Right forelimb (tissue), 1 donor: ENCODE measurements at regions not wholly inside any gene's neighbourhood (a gene's known extent, or its start where the extent isn't known, plus 50 kb on each side); places are given as distances from the start of the nearest gene placed in this dataset.
"Not testable (repeated sequence)": the region's sequence is repeated elsewhere in the genome, so short reads cannot be mapped to it uniquely, and the experiment has no call there.

Experiments used
- DNase-seq: peaks from one replicate; pipeline ENCODE4 v3.0.0-alpha.2; 2018

- no peak for DNase-seq
Observed at GRCh38 chr11:104774578-104774977, 123.7 kb downstream of the CASP12 start.

DNA sequence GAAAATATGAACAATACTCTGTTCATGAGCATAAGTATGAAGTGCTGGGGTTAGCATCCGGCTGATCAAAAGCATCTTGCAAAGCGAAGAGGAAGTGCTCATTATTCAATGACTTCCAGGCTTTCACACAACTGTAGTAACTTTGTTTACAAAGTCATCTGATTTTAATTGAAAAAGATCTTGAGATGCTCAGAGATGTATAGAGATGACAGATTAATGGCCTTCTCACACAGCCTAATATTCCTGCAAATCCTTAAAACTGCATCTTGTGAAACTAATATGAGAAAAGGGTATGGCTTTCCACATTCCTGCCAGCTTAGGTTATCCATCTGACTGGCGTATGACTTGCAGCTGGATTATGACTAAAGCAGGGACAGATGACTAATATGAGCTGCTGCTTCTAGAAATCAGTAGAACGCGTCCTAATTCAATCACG is 125.4 kb downstream of the CASP12 start:
- no peak for DNase-seq

- no peak for DNase-seq
Observed at GRCh38 chr11:104771763-104772162, 126.5 kb downstream of the CASP12 start.

DNA sequence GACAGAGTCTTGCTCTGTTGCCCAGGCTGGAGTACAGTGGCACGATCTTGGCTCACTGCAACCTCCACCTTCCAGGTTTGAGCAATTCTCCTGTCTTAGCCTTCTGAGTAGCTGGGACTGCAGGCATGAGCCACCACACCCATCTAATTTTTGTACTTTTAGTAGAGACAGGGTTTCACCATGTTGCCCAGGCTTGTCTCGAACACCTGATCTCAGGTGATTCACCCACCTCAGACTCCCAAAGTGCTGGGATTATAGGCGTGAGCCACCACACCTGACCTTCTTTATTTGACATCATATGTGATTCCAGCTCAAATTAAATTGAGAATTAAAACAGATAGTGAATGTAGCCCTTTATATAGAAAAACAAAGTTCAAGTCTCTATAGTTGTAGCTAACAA is 127.2 kb downstream of the CASP12 start:
- DNase-seq = not testable (repeated sequence)

DNA sequence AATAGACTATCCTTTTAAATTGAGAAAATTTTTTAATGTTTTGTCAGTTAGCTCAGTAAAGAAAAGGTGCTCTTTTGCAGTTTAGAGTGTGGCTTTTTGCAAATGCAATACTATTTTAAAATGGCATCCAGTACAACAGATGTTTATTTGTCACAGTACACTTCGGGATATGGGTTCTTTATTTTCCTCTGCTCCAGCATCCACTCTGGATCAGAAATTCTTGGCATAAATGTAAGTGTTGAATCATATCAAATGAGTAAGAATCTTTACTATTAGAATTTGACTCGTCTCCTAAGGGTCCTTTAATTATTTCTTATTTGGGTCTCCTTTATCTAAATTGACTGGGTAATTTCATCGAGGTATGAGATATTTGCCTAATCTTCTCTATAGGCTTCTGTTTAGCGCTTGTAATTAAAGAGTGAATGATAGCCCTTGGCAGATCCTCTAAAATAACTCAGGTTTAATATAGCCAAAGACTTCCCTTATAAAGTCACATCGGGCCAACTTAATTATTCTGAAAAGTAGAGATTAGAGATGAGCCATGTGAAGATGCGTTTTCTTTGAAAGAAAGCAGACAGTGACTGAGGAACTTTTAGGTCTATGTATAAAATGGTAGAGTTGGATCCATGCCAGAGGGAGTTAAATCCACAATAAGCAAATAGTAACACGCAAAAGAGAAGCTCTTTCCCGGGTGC is 132.7 kb downstream of the CASP12 start:
- DNase-seq = no peak

GRCh38 chr11:104764710-104765045 is 133.6 kb downstream of the CASP12 start:
- no peak for DNase-seq

DNA sequence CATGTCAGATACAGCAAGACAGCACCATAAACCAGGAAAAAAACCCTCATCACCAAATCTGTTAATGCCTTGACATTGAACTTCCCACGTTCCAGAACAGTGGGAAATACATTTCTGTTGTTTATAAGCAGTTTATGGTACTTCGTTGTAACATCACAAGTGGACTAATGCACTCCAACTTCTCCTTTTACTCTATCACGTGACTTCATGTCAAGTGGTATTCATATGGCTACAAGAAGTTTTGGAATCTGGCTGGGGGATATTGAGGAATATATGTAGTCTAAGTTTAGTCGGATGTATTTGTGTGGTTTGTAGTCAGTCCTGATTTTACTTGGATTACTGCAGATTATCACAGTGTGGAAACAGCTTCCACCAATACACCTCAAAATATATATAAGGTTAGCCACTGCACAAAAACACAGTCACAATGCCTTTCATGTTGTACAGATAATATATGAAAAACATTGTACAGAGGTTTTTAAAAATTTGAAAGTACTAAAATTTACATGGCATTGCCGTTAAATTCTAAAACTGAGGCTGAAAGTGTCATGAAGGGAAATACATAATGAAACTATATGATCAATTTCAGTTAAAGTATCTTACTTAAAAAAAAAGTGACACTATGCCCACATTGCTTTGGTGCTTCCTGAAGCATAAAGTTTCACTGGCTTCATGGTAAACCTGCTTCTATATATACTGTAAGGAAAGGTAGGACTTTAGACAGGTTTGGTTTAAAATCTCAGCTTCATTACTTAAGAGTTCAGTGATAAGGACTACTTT is 134.1 kb downstream of the CASP12 start:
- DNase-seq = no peak

- no peak for DNase-seq
Observed at GRCh38 chr11:104761511-104761910, 136.7 kb downstream of the CASP12 start.

GRCh38 chr11:104759464-104759863 is 138.8 kb downstream of the CASP12 start:
- DNase-seq = no peak

DNA sequence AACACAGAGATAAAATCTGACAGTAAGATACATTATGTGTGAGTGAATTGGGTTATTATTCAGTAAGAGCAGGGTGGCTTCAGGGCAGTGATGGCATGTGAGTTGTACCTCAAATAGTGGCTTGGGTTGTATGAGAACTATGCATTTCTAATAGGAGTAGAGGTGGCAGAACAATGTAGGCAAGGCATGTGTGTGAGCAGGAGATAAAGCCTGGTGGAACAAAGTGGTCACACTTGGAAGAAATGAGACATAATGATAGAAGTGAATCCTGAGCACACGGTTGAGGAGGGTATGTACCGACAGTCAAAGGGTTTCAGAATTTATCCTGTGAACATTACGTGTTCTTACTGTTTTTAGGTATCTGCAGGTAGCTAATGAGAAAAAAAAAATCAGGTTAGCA is 159.3 kb downstream of the CASP12 start:
- DNase-seq = no peak

DNA sequence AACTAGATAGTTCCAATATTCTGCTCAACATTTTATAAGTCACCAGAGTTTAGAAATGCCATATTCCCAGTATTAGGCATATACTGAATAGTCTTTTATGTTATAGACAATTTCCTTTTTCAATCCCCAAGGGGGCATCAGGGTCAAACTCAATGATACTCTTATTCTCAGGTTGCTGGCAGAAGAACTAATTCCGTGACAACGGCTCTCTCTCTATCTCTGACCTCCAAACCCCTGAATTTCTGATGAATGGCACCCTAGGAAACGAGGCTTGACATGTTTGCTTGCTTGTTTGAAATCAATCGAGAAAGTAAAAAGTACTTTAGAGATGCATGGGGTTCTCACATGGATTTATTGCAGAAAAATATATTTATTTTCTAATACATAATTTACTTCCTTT is 160.1 kb downstream of the CASP12 start:
- no peak for DNase-seq

DNA sequence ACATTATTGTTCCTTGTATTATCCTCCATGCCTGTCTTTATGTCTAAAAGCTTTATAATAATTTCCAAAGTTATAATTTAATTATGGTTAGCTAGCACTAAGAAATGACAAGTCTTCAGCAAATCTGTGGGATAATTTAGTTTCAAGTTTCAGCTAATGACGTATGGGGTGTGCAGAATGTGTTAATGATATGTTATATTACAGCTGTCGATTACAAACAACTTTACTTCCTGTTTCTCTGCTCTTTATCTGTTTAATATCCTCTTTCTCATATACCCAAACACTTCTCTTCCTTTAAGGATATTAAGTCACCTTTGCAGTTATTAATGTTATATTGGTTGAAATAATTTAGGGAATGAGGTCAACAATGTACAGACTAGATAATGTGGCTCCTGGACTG is 161.8 kb downstream of the CASP12 start:
- no peak for DNase-seq

- DNase-seq = no peak
Observed at GRCh38 chr11:104734998-104735397, 163.3 kb downstream of the CASP12 start.

- no peak for DNase-seq
Observed at GRCh38 chr11:104731890-104732289, 166.4 kb downstream of the CASP12 start.

DNA sequence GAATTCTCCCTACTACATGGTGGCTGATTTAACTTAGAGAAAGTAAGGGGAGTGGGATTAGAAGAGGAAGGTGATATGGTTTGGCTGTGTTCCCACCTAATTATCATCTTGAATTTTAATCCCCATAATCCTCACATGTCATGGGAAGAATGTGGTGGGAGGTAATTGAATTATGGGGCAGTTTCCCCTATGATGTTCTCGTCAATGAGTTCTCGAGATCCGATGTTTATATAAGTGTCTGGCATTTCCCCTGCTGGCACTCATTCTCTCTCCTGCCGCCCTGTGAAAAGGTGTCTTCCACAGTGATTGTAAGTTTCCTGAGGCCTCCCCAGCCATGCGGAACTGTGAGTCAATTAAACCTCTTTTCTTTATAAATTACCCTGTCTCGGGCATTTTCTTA is 169.3 kb downstream of the CASP12 start:
- no peak for DNase-seq

DNA sequence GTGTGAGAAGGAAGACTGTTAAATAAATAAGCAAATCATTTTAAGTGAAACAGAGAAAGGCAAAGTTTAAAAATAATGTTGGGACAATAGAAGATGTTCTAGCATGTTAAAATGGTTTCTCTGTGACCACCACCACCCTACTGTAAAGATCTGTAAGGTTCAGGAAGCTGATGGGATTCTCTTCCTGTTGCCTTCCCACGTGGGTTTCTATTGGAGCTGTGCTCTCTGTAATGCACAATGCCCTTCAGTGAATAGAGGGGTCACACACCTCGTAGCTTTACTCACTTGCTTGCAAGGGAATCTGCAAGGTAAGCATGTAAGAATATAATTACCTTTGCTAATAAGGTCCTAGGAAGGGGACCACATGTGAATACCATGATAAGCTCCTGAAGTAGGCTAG is 170.5 kb downstream of the CASP12 start:
- no peak for DNase-seq

DNA sequence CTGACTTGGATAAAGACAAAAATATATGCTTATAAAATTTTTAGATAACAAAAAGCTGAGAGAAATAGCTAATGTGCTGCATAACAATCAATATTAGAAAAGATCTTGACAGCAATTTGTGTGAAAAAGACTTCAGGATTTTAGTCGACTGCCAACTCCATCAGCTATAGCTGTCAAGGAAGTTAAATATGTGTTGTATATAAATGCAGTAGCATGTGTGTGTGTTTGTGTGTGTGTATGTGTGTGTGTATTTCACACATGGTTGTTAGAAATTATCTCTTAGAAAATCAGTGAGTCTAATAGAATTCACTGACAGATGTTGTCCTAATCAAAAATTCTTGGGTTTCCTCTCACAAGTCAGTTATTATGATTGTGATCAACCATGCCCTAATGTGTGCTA is 171.2 kb downstream of the CASP12 start:
- no peak for DNase-seq

GRCh38 chr11:104725796-104726408 is 172.4 kb downstream of the CASP12 start:
- DNase-seq = no peak

DNA sequence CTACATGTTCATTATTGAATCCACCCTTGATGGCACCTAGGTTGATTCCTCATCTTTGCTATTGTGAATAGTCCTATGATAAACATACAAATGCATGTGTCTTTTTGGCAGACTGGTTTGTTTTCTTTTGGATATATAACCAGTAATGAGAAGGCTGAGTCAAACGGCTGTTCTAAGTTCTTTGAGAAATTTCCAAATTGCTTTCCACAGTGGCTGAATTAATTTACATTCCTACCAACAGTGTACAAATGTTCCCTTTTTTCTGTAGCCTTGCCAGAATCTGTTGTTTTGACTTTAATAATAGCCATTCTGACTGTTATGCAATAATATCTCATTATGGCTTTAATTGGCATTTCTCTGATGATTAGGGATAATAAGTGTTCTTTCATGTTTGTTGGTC is 184.9 kb downstream of the CASP12 start:
- DNase-seq = no peak

DNA sequence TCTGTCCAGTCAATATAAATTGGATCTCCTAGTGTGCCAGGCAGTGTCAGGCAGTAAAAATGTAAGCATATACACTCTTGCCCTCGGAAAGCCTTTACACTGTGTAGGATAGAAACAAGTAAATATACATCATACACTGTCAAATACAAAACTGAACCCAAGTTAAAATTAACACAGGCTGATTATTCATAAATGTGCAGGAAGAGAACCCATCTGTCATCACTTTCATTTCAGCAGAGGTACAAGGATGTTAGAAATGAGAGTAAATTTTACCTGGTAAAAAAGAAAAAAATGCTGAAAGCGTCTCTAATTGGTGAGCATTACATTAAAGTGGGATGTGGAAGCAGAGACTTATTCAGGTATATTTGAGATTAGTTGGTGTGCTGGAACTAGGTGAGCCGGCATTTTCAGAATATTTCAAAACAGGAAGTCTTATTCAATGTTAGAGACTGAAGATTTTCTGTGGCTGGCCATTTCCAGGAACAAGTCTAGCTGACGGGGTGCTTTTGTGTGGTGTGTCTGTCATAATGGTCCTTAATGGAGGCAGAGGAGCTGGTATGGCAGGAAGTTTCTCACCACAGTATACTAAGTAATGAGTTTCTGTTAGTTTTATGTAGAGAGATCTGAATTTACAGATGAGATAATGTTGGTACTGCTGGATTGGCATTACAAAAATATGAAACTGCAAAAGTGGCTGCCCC is 192.6 kb downstream of the CASP12 start:
- DNase-seq = no peak

DNA sequence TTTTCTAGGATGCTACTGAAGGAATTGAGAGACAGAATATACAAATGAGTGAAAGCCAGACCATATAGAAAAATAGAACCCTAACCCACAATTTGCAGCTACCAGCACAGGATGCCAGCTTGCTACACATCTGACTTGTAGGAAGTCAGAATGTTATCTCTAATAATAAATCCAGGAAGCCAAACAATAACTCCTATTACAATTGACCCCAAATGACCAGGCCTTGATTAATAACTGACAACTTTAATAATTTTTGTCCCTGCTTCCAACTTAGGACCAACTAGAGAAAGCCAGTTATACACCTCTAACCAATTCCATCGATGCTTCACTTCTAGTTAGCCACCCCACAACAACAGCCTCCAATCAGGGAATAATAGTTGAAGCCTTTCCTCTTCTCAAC is 193.4 kb downstream of the CASP12 start:
- DNase-seq = no peak

DNA sequence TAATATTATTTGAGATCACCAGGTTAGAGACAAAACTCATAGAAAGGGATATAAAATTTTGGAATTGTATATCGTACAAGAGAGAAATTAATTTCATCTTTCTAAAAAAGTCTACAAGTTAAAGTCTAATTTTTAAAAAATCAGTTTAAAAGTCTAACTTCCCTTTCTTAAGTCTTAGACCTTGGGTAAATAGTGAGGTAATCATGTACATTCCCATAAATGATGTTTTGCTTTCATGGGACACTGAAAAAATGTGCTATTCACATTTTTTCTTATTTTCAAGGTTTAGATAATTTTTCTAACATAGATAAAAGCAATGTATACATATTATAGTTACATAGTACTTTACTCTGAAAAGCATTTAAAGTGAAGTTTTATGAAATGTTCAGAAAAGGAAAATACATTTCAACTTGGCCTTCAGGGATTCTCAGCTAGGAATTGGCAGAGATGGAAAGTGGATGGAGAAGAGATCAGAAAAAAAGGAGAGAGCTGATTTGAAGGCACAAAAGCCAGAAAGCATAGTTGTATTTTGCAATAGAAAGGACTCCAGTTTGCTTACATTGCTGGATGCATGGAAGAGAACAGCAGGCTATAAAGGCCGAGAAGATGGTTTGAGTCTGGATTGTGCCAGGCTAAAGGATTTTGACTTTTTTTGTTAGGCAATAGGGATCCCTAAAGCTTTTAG is 194.0 kb downstream of the CASP12 start:
- no peak for DNase-seq

GRCh38 chr11:104700609-104701008 is 197.7 kb downstream of the CASP12 start:
- DNase-seq = no peak
